ENCODE measurements at regions not wholly inside any gene's neighbourhood (a gene's known extent, or its start where the extent isn't known, plus 50 kb on each side); places are given as distances from the start of the nearest gene placed in this dataset.
"Not testable (repeated sequence)": the region's sequence is repeated elsewhere in the genome, so short reads cannot be mapped to it uniquely, and the experiment has no call there.

GRCh38 chr20:26308961-26309360 lies 612.3 kb upstream of the ZNF337 start:
- Histone ChIP-seq H3K27me3 (no peaks in the 10 kb centered on the region), H3K4me3 (no peak overlapping the region), H3K9me3 (no peaks in the 10 kb centered on the region), H3K36me3 (no peaks in the 10 kb centered on the region), H3K4me1 (no peaks in the 10 kb centered on the region), H3K27ac (no peak overlapping the region)
- no peak for TF ChIP-seq CTCF (IDR thresholded peaks at IDR 0.05)
- no peak for DNase-seq
- intact Hi-C loops (cut with DNase I; ENCODE audit: low total_unique reads) = no loop called here

GRCh38 chr20:26295006-26295405 lies 598.4 kb upstream of the ZNF337 start:
- no peak overlapping the region for H3K4me3 ChIP-seq
- H3K27me3 ChIP-seq = no peaks in the 10 kb centered on the region
- TF ChIP-seq CTCF (IDR thresholded peaks at IDR 0.05) = no peak
- no peaks in the 10 kb centered on the region for H3K9me3 ChIP-seq
- no peak overlapping the region for H3K27ac ChIP-seq
- DNase-seq = no peak
- H3K36me3 ChIP-seq = no peaks in the 10 kb centered on the region
- intact Hi-C loops (cut with DNase I; ENCODE audit: low total_unique reads) = no loop called here
- no peaks in the 10 kb centered on the region for H3K4me1 ChIP-seq

GRCh38 chr20:26288379-26289061 lies 591.9 kb upstream of the ZNF337 start:
- H3K36me3 ChIP-seq; H3K27ac ChIP-seq; H3K9me3 ChIP-seq; intact Hi-C loops (cut with DNase I; ENCODE audit: low total_unique reads); H3K4me3 ChIP-seq; H3K27me3 ChIP-seq; H3K4me1 ChIP-seq; DNase-seq: not testable (repeated sequence)

- intact Hi-C loops (cut with DNase I; ENCODE audit: low total_unique reads) = no loop called here
- no peaks in the 10 kb centered on the region for H3K4me1 ChIP-seq
Measured at GRCh38 chr20:26279238-26279637, 582.6 kb upstream of the ZNF337 start.

GRCh38 chr20:26277339-26277738 lies 580.7 kb upstream of the ZNF337 start:
- intact Hi-C loops (cut with DNase I; ENCODE audit: low total_unique reads) = no loop called here
- no peak for TF ChIP-seq CTCF (IDR thresholded peaks at IDR 0.05)
- Histone ChIP-seq H3K9me3 (no peaks in the 10 kb centered on the region), H3K27ac (no peak overlapping the region), H3K4me3 (no peak overlapping the region), H3K4me1 (no peaks in the 10 kb centered on the region), H3K27me3 (no peaks in the 10 kb centered on the region), H3K36me3 (no peaks in the 10 kb centered on the region)
- DNase-seq = no peak

More at GRCh38 chr20:26279238-26279637, 582.6 kb upstream of the ZNF337 start:
- Histone ChIP-seq H3K36me3 (no peaks in the 10 kb centered on the region), H3K4me3 (no peak overlapping the region), H3K27me3 (no peaks in the 10 kb centered on the region), H3K27ac (no peak overlapping the region), H3K9me3 (no peaks in the 10 kb centered on the region)
- DNase-seq = no peak
- TF ChIP-seq CTCF (IDR thresholded peaks at IDR 0.05) = no peak

- Histone ChIP-seq H3K36me3 (no peaks in the 10 kb centered on the region), H3K4me3 (no peak overlapping the region), H3K4me1 (no peaks in the 10 kb centered on the region), H3K27ac (no peak overlapping the region), H3K9me3 (no peaks in the 10 kb centered on the region), H3K27me3 (no peaks in the 10 kb centered on the region)
- no peak for TF ChIP-seq CTCF (IDR thresholded peaks at IDR 0.05)
- DNase-seq = peak in 1 of 2 donors; percentile 47
- intact Hi-C loops (cut with DNase I; ENCODE audit: low total_unique reads) = no loop called here
Measured at GRCh38 chr20:26276554-26277210, 580.0 kb upstream of the ZNF337 start.

- H3K27ac ChIP-seq; intact Hi-C loops (cut with DNase I; ENCODE audit: low total_unique reads); H3K27me3 ChIP-seq; H3K4me3 ChIP-seq; H3K36me3 ChIP-seq; H3K9me3 ChIP-seq; H3K4me1 ChIP-seq; DNase-seq: not testable (repeated sequence)
Measured at GRCh38 chr20:26268762-26269161, 572.1 kb upstream of the ZNF337 start.

- H3K27ac ChIP-seq; DNase-seq; H3K4me3 ChIP-seq; H3K4me1 ChIP-seq; intact Hi-C loops (cut with DNase I; ENCODE audit: low total_unique reads); H3K36me3 ChIP-seq; H3K27me3 ChIP-seq; H3K9me3 ChIP-seq: not testable (repeated sequence)
Measured at GRCh38 chr20:26260925-26261324, 564.3 kb upstream of the ZNF337 start.

- H3K4me1 ChIP-seq; H3K27ac ChIP-seq; H3K36me3 ChIP-seq; H3K4me3 ChIP-seq; H3K27me3 ChIP-seq; DNase-seq; intact Hi-C loops (cut with DNase I; ENCODE audit: low total_unique reads); H3K9me3 ChIP-seq: not testable (repeated sequence)
Measured at GRCh38 chr20:26252311-26252975, 555.8 kb upstream of the ZNF337 start.

Measured in tibial artery (tissue), 4 donors.